Esophagus squamous epithelium (tissue), 4 donors: ENCODE measurements at regions not wholly inside any gene's neighbourhood (a gene's known extent, or its start where the extent isn't known, plus 50 kb on each side); places are given as distances from the start of the nearest gene placed in this dataset.

ENCODE experiments used
- POLR2A ChIP-seq, 4 donors: fragments of 450-650 bp; IDR thresholded peaks; one replicate each; pipeline ENCODE4 v1.6.1; 2017; ENCODE audit warnings: antibody characterized with exemption in 4 of 4, mild to moderate bottlenecking in 4 of 4, moderate library complexity in 3 of 4
- TF ChIP-seq, protein P1 (sequence below), 6 experiments: fragments of 450-650 bp in 4 of 6; fragments of 200-600 bp in 2 of 6; sonication (generic) in 2 of 6; IDR thresholded peaks; one replicate each; pipeline ENCODE4 v1.5.1; 2016 to 2019; ENCODE audit warnings: antibody characterized with exemption in 6 of 6, mild to moderate bottlenecking in 4 of 6, moderate library complexity in 4 of 6

DNA sequence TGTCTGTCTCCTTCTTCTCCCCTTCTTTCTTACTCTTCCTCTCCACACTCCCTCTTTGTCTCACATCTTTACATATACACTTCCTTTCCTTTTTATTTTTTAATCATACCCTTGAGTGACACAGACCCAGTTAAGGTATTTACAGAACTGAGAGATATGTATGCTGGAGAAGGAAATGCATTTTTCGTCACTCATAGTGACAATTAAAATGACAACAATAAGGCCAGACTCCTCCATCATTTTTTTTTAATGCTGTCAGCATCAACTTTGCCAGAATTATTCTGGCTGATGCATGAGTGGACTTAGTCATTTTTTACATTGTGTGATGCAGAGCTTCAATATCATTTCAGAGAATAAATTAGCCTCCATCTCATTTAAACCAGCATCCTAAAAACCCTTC is 272.9 kb downstream of the TMEM38B start:
- TF ChIP-seq, protein P1, sequence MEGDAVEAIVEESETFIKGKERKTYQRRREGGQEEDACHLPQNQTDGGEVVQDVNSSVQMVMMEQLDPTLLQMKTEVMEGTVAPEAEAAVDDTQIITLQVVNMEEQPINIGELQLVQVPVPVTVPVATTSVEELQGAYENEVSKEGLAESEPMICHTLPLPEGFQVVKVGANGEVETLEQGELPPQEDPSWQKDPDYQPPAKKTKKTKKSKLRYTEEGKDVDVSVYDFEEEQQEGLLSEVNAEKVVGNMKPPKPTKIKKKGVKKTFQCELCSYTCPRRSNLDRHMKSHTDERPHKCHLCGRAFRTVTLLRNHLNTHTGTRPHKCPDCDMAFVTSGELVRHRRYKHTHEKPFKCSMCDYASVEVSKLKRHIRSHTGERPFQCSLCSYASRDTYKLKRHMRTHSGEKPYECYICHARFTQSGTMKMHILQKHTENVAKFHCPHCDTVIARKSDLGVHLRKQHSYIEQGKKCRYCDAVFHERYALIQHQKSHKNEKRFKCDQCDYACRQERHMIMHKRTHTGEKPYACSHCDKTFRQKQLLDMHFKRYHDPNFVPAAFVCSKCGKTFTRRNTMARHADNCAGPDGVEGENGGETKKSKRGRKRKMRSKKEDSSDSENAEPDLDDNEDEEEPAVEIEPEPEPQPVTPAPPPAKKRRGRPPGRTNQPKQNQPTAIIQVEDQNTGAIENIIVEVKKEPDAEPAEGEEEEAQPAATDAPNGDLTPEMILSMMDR (IDR thresholded peaks at IDR 0.05): no peak
- no peak for TF ChIP-seq POLR2A (IDR thresholded peaks at IDR 0.05)
